SK-N-MC (cell line): ENCODE measurements at regions not wholly inside any gene's neighbourhood (a gene's known extent, or its start where the extent isn't known, plus 50 kb on each side); places are given as distances from the start of the nearest gene placed in this dataset.

Source experiments
- DNase-seq: peaks from one replicate; pipeline ENCODE4 v3.0.0-alpha.2; 2011; ENCODE audit warnings: low read depth, low spot score
- H3K27ac ChIP-seq: fragments of 200-600 bp; sonication (generic); 2 replicates; pipeline ENCODE4 v1.5.1; 2016; ENCODE audit warnings: mixed run types
- H3K36me3 ChIP-seq: fragments of 200-600 bp; sonication (generic); 2 replicates; pipeline ENCODE4 v1.6.1; 2017; ENCODE audit warnings: antibody characterized with exemption, low read length, mixed read lengths; ENCODE audit not compliant: insufficient read depth
- H3K4me3 ChIP-seq: fragments of 200-600 bp; sonication (generic); 2 replicates; pipeline ENCODE4 v1.5.1; 2016
- H3K9ac ChIP-seq: fragments of 200-600 bp; sonication (generic); 2 replicates; pipeline ENCODE4 v1.8.0; 2017; ENCODE audit warnings: mixed run types, mixed read lengths; ENCODE audit not compliant: insufficient read length
- H3K9me3 ChIP-seq: fragments of 200-600 bp; sonication (generic); 2 replicates; pipeline ENCODE4 v1.6.1; 2017; ENCODE audit warnings: low read depth, mild to moderate bottlenecking, antibody characterized with exemption, low read length, moderate library complexity, mixed read lengths
- EZH2 ChIP-seq: fragments of 200-600 bp; sonication (generic); IDR thresholded peaks from one replicate; pipeline ENCODE4 v1.6.1; 2017; ENCODE audit warnings: antibody characterized with exemption
- FOXP2 ChIP-seq: optimal IDR thresholded peaks from 2 replicates; pipeline ENCODE3; 2011; ENCODE audit warnings: mild to moderate bottlenecking, moderate library complexity; ENCODE audit not compliant: insufficient read depth; ENCODE audit errors: extremely low read length, control extremely low read depth
- POLR2AphosphoS5 ChIP-seq: IDR thresholded peaks from 2 replicates; pipeline ENCODE4 v1.6.1; 2012; ENCODE audit warnings: mild to moderate bottlenecking, low read depth, low read length, borderline replicate concordance

DNA sequence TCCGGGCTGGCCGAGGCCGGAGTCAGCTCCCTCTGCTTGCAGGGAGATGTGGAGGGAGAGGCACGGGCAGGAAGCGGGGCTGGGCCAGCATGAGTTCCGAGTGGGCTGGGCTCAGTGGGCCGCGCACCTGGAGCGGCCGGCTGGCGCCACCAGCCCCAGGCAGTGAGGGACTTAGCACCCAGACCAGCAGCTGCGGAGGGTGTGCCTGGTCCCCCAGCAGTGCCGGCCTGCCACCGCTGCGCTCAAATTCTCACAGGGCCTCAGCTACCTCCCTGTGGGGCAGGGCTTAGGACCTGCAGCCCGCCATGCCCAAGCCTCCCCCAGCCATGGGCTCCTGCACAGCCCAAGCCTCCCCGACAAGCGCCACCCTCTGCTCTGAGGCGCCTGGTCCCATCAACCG is 700.3 kb downstream of the DNAH5 start:
- H3K9me3 ChIP-seq, result no peaks in the 10 kb centered on the region
- no peak overlapping the region for H3K4me3 ChIP-seq
- no peak overlapping the region for H3K27ac ChIP-seq
- TF ChIP-seq FOXP2 (no peak), EZH2 (no peak), POLR2AphosphoS5 (no peak)
- no peak for DNase-seq
- H3K9ac ChIP-seq, result no peak overlapping the region
- H3K36me3 ChIP-seq, result no peaks in the 10 kb centered on the region

DNA sequence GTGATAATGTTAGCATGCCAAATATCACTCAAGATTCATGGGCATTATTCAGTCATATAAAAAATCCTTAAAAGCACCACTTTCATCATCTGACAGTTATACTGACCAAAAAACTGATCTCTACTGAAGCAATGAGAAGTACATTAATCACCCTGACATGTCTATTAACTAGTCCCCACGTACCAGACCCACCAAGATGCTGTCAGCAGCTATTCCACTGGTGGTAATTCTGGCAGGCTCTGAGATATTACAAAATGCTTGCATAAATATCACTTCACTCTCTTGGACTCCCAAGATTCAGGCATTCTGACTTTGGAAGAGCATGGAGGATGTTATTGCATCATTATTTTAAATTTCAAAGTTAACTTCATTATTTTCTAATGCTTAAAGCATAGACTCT is 717.0 kb downstream of the DNAH5 start:
- H3K4me3 ChIP-seq, result no peak overlapping the region
- H3K9ac ChIP-seq, result no peak overlapping the region
- H3K27ac ChIP-seq, result no peak overlapping the region
- no peaks in the 10 kb centered on the region for H3K9me3 ChIP-seq
- TF ChIP-seq POLR2AphosphoS5 (no peak), FOXP2 (no peak), EZH2 (no peak)
- DNase-seq, result no peak
- H3K36me3 ChIP-seq, result no peaks in the 10 kb centered on the region

DNA sequence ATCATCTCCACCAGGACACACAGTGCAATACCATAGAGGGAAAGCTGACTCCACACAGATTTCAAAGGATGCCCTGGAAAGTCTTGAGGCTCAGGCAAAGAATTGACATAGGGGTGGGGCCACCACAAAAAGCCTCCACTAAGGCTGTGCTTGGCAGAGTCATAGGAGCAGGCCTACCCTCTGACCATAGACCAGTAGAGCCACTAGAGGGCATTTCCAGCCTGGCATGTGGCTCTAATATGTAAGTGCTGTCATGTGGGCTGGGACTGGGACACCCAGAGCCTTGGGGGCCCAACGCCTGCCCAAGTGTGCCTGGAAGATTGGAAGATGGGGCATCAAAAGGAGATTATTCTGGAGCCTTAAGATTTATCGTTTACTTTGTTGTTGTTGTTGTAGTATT is 726.0 kb downstream of the DNAH5 start:
- Histone ChIP-seq H3K36me3 (no peaks in the 10 kb centered on the region), H3K4me3 (no peak overlapping the region), H3K9me3 (no peaks in the 10 kb centered on the region), H3K9ac (no peak overlapping the region), H3K27ac (no peak overlapping the region)
- no peak for DNase-seq
- no peak for TF ChIP-seq FOXP2
- TF ChIP-seq POLR2AphosphoS5, result no peak

DNA sequence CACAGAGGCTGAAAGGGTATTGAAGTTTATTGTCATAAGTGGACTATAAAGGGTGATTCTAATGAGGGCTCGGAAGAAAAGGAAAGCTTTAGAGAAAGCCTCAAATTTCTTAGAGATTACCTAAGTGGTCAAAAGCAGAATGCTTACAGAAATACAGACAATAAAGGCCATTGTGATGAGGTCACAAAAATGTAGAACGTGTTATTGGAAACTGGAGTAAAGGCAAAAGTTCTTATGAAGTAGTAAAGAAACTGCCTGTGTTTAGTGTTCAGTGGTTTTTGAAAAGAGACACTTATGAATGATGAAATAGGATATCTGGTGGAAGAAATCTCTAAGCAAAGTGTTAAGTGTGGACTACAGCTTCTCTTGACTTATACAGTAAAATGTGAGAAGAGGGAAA is 726.9 kb downstream of the DNAH5 start:
- Histone ChIP-seq H3K36me3 (no peaks in the 10 kb centered on the region), H3K27ac (no peak overlapping the region), H3K9ac (no peak overlapping the region), H3K9me3 (no peaks in the 10 kb centered on the region), H3K4me3 (no peak overlapping the region)
- no peak for DNase-seq
- no peak for TF ChIP-seq FOXP2
- TF ChIP-seq EZH2, result no peak
- TF ChIP-seq POLR2AphosphoS5, result no peak

DNA sequence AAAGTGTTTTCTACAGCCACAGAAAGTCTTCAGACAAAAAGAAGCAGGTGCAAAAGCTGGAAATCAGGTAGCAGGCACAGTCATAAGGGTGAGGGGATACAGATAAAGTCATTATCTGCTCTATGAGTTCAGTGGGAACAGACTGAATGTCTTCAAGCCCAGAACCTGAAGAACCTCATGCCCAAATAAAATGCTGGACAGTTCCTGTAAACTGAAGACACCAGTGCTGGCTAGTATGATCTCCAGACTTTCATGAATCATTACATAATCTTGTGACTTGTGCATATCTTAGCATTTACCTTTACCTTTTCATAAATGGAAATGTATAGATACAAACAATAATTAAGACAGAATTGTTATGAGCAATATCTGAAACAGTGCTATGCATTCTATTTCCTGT is 728.7 kb downstream of the DNAH5 start:
- Histone ChIP-seq H3K9me3 (no peaks in the 10 kb centered on the region), H3K36me3 (no peaks in the 10 kb centered on the region), H3K9ac (no peak overlapping the region), H3K27ac (no peak overlapping the region), H3K4me3 (no peak overlapping the region)
- DNase-seq, result no peak
- TF ChIP-seq POLR2AphosphoS5 (no peak), FOXP2 (no peak), EZH2 (no peak)

DNA sequence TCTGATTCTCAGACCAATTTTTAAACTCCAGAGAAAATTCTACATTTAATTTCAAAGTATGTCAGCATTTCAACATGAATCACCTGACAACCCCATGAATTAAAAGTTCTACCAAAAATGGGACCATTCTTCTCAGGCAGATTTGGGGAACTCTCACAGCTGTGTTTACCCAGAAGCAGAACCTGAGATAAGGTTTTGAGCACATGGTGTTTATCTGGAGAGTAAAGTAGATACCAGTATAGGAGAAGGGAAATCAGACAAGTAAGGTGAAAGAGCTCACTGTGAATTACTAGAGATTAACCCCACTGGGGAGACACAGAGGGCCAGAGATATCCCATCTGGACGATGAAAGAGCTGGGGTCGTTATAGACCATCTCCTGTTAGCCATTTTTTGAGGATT is 729.1 kb downstream of the DNAH5 start:
- no peaks in the 10 kb centered on the region for H3K36me3 ChIP-seq
- no peak for DNase-seq
- TF ChIP-seq EZH2 (no peak), POLR2AphosphoS5 (no peak)
- no peak overlapping the region for H3K9ac ChIP-seq
- H3K4me3 ChIP-seq, result no peak overlapping the region
- no peak overlapping the region for H3K27ac ChIP-seq
- no peaks in the 10 kb centered on the region for H3K9me3 ChIP-seq

DNA sequence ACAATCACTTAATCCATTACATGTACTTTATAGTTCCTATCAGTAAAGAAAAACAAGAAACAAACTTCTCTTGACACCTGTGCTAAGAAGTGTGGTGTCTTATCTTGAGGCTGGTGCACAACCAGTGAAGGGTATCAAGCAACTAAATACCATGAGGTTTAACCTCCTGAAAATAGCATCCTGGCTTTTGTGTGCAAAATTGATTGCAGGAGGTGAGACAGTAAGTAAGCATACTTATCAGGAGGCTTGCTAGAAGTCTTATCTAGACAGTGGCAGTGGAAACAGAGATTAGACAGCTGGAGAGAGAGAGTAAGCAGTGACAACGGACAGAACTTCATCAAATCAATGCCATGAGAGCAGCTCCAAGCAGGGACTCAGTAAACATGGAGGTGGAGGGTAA is 730.3 kb downstream of the DNAH5 start:
- no peak overlapping the region for H3K4me3 ChIP-seq
- no peak overlapping the region for H3K27ac ChIP-seq
- no peak overlapping the region for H3K9ac ChIP-seq
- H3K9me3 ChIP-seq, result no peaks in the 10 kb centered on the region
- TF ChIP-seq EZH2 (no peak), POLR2AphosphoS5 (no peak), FOXP2 (no peak)
- no peak for DNase-seq
- no peaks in the 10 kb centered on the region for H3K36me3 ChIP-seq

DNA sequence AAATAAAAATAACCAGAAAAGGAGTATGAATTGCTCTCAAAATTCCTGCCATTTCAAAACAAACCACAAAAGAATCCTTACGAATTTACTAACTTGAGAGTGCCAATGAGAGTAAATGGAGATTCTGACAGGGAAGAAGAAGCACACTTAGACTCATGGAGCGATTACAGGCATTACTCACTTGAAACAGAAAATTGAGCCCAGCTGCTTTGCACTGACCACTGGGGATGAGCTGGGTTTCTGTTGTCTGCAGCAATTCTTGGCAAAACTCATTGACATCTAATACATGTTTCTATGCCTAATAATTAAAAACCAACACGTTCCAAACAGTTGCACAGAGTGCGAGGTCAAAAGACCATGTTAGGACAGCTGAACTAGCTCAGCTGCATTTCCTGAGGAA is 731.6 kb downstream of the DNAH5 start:
- no peak overlapping the region for H3K4me3 ChIP-seq
- no peak for DNase-seq
- no peak for TF ChIP-seq FOXP2
- TF ChIP-seq EZH2, result no peak
- no peak for TF ChIP-seq POLR2AphosphoS5
- H3K36me3 ChIP-seq, result no peaks in the 10 kb centered on the region
- no peak overlapping the region for H3K27ac ChIP-seq
- no peaks in the 10 kb centered on the region for H3K9me3 ChIP-seq
- H3K9ac ChIP-seq, result no peak overlapping the region

DNA sequence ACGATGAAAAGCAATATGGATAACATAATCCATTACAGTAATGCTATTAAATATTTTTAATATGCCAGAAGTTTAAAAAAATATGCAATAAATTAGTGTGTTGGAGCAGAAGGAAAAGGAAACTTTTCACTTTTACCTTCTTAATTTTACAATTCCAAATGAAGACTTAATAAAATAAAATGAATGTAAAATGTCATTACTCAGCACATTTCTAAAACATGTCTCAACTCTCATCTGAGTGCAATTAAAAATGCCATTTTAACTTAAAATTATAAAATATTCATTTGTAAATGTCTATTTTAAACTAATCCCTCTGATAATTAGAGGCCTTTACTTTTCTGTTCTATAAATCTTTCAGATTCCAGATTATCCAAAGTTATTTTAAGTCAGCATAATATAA is 733.4 kb downstream of the DNAH5 start:
- Histone ChIP-seq H3K9me3 (no peaks in the 10 kb centered on the region), H3K4me3 (no peak overlapping the region)

More for the DNA sequence above, 733.4 kb downstream of the DNAH5 start:
- Histone ChIP-seq H3K27ac (no peak overlapping the region), H3K9ac (no peak overlapping the region), H3K36me3 (no peaks in the 10 kb centered on the region)
- no peak for TF ChIP-seq EZH2
- TF ChIP-seq FOXP2, result no peak
- TF ChIP-seq POLR2AphosphoS5, result no peak
- DNase-seq, result no peak
